Endothelial cell of hepatic sinusoid (primary cell): ENCODE measurements at regions not wholly inside any gene's neighbourhood (a gene's known extent, or its start where the extent isn't known, plus 50 kb on each side); places are given as distances from the start of the nearest gene placed in this dataset.

Source experiments
- in situ Hi-C: cut with HindIII; loops from 2 replicates; pipeline ENCODE4 v1.10.0; 2017; ENCODE audit warnings: low sequenced_read_pairs

- in situ Hi-C loops, result no loop called here
These were observed 84.0 kb upstream of the NEUROD1 start for GRCh38 chr2:181764095-181764963.

- in situ Hi-C loops, result no loop called here
These were observed 85.8 kb upstream of the NEUROD1 start for GRCh38 chr2:181766129-181766528.

DNA sequence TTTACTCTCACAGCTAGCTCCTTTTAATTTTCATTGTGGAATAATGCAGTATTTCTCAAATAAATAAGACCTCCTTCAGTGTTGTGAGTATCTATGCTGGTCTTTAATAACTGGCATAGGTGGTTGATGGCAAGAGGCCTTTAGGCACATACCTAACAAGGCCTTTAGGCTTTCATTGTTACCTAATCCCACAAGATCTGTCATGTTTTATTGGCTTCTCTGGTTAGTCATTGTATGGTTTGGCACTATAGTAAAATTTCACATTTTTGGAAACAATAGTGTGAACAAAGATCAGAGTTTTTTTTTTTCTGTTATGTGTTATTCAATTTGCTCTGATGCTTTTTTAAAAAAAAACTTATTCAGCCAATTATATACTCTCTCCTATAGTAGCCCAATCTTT is 89.8 kb upstream of the NEUROD1 start:
- in situ Hi-C loops, result no loop called here

GRCh38 chr2:181771356-181771755 is 91.0 kb upstream of the NEUROD1 start:
- in situ Hi-C loops, result no loop called here

DNA sequence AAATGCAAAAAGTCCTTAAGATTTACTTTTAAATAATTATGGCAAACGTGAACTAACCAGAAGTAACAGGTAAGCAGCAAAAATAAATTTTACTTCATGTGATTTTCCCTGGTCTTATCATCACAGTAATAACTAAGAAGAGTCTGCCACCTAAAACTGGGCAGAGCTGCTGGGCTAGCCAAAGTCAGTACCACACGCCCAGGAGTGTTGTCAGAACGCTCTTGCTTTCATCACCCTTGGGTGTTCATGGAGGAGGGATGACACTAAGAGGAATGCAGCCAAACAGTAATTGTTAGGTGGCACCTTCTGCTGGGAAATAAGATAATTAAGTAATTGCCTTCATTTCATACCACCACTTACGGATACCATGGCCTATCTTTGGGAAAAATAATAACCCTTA is 92.0 kb upstream of the NEUROD1 start:
- in situ Hi-C loops, result no loop called here

DNA sequence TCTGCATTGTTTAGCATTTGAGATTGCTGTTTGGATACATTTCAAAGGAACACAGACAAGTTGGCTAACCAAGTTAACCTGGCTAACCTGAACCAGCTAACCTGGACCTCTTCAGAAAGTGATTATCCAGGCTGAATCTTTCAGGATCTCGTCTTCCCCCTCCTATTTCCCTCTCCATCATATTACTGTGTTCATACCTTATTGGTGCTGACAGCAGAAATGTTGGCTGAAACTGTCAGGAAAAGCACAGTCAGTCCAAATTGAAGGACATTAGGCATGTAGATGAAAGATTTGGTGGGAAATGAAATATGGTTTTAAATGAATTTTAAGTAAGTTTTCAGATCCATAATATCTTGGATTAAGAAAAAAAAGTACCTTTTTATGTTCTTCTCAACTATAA is 92.5 kb upstream of the NEUROD1 start:
- in situ Hi-C loops, result no loop called here

DNA sequence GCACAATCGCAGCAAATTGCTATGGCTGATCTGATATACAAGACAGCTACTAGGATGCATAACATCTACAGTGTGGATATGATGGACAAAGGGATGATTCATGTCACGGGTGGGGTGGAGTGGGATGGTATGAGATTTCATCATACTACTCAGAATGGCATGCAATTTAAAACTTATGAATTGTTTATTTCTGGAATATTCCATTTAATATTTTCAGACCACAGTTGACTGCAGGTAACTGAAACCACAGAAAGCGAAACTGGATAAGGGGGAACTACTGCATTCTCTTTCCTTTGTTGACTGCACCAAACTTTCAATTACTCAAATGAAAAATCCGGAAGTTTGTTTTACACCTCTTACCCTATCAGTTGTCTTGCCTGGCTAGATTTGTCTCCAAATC is 94.4 kb upstream of the NEUROD1 start:
- in situ Hi-C loops, result no loop called here

DNA sequence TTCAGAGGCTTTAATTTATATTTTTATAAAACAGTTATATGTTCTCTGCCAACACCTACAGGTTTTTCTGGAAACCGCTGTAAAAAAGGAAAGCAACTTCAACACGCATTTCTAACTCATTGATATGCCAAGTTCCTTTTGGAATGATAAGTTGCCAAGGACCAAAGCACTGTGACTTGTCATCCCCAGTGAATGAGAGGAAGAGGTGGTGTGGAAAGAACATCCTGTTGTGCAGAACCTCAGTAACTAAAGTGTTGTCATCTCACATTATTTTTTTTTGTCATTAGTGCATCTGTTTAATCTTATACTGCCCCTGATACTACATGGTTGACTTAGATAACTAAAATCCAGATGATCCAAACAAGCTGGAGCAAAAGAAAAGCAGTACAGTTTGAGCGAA is 96.0 kb upstream of the NEUROD1 start:
- in situ Hi-C loops, result no loop called here

DNA sequence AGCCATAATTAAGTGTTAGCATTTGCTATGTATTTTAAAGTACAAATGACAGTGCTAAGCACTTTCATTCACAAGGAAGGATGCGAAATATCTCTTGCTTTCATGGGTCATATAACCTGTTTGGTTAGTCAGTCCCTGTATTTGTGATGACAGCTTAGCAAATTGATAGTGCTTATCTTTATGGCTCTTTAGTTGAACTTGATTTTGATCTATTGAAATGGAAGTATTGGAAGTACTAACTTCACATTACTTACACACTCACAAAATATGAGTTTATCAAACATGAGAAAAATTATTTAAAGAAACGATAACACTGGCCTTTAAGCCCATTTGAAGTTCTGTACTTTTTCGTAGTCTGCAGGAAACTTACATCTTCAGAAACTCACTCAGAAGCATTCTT is 97.4 kb upstream of the NEUROD1 start:
- in situ Hi-C loops, result no loop called here

DNA sequence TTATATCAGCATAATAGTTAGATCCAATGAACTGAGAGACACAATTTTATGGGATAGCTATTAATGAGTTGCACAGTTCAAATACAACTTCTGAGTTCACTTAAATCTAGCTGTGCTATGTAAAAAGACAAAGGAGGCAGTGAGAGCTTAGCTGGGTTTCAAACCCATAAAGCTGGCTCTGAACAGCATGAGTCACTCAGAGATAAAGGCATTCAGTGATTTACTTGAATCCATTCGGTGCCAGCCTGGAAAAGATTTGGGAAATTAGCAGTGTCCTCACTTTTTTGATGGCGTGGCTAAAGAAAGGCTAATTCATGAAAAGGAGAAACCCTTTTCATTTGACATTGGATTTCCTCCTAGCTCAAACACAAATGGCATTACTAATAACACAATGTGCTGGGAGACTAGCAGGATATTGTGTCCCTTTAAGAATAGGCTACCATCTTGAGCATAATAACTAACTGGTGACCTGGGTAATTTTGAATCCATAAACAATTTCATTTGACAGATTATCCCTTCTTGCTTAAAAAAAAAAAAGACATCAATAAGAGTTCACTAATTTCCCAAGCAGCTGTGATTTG is 98.4 kb upstream of the NEUROD1 start:
- in situ Hi-C loops, result no loop called here

DNA sequence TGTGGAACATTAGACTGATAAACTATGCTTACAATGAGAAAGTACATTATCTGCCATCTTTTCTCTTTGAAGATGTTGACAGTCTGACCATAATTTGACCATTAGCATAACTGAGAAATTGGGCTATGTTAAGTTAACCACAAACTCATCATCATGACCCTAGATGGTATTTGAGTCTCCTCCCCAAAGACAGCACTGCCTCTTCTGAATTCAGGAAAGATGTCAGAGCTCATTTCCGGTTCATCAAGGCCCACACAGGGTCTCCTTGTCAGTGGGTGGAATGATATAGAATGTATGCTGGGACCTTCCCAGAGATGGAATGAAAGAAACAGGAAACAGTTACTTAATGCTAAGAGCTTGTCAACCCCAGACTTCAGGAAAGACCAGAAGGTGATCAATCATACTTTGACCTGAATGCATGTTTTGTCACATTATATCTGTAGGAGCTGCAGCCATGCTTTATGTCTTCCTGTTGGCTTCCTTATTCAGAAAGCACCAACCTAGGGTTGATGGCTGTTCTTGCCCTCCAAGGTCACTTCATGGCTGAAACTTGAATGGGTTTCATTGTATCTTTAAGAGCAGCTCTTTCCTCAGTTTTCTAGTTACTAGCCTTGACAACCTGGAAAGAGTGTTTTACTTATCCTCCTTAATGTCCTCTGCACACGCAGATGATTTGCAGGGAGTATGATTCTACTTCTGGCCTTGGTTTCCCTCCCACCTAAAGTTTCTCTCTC is 99.1 kb upstream of the NEUROD1 start:
- in situ Hi-C loops, result no loop called here

GRCh38 chr2:181780047-181780651 is 99.8 kb upstream of the NEUROD1 start:
- in situ Hi-C loops, result no loop called here

- in situ Hi-C loops, result no loop called here
These were observed 100.3 kb upstream of the NEUROD1 start for GRCh38 chr2:181780657-181781056.

DNA sequence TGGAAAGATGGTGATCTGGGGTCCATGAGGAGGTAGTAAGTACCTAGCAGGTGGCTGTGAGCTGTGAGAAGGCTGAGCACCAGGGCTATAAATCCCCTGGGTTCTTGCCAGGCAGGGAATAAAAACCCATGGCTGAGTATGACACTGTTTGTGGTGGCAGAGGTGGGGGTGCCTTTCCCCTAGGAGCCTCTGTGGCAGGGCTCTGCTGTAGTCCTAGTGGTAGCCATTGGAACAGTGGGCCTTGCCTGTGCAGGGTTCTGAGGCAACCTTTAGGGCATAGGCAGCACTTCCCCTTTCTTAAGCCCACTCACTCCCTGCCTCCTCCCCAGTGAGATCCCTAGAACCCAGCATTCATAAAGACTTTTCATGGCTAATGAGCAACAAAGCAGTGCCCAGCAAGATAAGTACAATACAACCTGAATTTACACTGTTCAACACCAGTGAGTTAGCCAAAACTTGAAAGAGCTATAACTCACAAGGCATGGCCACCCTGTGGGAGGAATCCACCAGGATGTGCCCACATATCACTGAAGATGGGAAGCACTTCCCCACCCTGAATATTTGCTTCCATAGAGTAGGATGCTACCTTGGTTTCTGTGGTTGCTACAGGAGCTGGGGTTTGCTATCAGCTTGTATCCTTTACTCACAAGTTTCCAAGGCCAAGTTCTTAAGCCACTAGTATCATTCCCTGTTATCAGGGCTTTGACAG is 100.9 kb upstream of the NEUROD1 start:
- in situ Hi-C loops, result no loop called here

GRCh38 chr2:181782660-181783059 is 102.3 kb upstream of the NEUROD1 start:
- in situ Hi-C loops, result no loop called here

GRCh38 chr2:181784556-181784955 is 104.2 kb upstream of the NEUROD1 start:
- in situ Hi-C loops, result no loop called here

GRCh38 chr2:181785691-181786344 is 105.5 kb upstream of the NEUROD1 start:
- in situ Hi-C loops, result no loop called here

GRCh38 chr2:181786371-181787228 is 104.9 kb upstream of the ITPRID2 start:
- in situ Hi-C loops, result no loop called here

DNA sequence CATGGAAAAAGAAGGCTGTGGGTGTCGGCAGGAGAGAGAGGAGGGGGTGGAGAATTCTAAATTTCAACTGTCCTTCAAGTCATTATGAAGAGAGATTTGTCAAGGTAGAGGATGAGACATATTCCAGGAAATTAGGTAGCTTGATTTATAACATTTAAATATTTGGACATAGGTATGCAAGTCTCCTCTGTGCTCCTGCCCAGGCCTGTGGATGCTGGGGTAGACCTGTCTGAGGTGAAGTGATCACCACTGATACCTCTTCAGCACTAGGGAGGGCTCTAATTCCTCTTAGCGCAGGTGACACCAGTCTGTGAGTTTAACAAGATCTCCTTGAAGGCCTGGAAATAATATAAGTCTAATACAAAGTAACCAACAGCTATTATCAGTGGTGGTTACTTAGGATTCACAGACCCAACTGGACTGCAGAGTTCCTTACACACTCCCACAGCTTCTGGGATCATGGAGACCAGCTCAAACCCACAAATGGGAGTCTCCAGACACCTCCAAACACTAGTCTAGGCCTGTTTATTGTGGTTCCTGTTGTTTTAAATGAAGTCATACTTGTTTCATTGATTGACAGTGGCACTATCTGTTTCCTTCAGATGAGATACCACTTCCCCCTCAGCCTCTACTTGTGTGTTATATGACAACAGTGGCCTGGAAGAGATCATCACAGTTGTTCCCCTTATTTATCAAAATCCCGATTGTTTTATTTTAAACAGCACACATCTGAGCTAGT is 104.1 kb upstream of the ITPRID2 start:
- in situ Hi-C loops, result no loop called here
